NCI-H2196 (cell line): ENCODE measurements at regions not wholly inside any gene's neighbourhood (a gene's known extent, or its start where the extent isn't known, plus 50 kb on each side); places are given as distances from the start of the nearest gene placed in this dataset.
A peak's percentile ranks its signal among the peaks of the same experiment; 100 is the strongest.
"Not testable (repeated sequence)": the region's sequence is repeated elsewhere in the genome, so short reads cannot be mapped to it uniquely, and the experiment has no call there.

Experiments
- DNase-seq: peaks from one replicate; lab custom pipeline; 2025; ENCODE audit not compliant: unreplicated experiment; lab: John Stamatoyannopoulos, UW

DNA sequence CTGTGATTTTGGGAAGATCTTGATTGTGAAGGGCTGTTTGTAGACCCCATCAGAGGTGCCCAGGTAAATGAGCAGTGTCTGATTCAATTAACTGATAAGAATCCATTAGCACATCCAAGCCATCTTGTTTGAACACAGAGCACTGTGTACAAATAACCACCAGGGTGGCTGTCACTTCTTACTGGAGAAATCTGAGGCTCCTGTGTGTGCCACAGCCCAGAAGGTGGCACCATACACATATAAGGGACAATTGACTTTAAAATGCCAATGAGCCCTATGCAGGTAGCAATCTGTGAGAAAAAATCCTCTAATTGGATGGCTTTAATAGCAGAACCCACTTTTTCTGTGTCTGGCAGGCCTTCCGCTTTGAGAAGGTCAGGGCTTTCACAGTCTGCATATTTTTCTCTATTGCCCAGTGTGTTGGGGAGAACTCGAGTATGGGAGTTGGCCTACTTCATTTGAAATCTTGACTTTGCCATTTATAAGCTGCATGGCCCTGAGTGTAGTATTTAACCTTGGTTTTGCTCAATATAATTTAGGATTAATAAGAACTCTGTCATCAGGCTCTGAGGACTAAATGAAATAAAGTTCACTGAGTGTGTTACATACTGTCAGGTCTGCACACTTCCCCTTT, 517.4 kb downstream of the CCSER2 start:
- peak; percentile 14 for DNase-seq

DNA sequence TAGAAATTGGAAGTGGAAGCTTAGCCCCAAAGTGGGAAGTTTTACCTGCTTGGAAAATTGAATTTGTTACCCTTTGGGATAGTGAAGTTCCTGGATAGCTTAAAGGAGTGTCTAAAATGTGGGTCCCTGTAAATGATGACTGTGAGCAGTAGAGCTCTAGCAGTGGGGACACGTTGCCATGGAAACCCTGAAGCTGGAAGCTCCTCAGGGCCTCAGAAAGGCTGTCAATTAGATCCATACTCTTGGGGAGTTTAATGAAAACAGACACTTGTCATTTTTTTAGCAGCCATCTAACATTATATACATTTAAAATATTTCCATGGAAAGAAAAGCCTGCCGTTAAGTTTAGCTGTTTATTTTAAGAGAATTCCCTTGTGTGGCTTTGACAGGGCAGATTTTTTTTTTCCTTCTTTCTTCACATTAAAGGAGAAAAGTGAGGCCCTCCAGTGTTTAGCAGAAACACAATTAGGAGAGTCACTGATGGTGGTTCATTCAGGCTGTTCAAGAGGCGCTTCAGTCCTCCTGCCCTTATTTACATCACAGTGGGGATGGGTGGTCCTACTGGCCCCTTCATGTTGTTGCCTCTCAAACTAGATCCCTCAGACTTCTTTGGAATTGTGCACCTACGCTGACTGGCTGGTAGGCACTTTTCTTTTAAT, 518.4 kb downstream of the CCSER2 start:
- DNase-seq, result no peak

DNA sequence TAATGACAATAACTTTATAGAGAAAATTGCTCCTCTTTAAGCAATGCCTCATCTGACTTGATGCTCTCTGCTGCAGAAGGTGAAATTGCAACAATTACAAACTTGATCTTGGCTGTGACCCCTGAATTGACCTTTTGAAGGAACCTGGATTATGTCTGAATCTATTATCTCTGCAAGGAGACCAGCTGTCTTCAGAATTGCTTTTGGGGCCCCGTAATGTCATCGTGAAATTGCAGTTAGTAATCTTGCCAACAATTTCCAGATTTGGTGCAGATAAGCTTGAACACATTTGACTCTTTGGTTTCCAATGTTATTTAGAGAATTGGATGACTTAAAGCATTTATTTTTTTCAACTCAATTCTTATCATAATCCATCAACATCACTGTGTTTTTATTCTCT, 520.6 kb downstream of the CCSER2 start:
- no peak for DNase-seq

DNA sequence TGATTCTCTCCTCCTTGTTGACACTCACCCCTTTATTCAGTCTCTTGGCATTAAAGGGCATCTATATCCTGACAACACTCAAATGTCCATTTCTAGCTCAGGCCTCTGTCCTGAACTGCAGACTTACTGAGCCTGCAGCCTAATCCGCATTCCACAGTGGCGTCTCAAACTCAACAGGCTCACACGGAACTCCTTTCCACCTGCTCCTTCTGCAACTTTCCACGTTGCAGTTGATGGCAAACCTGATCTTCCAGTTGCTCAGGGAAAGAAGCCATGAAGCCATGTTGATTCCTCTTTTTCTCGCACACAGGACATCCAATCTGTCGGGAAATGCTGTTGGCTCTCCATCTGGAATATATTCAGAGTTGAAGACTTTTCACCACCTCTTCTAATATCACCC, 522.4 kb downstream of the CCSER2 start:
- DNase-seq, result no peak

DNA sequence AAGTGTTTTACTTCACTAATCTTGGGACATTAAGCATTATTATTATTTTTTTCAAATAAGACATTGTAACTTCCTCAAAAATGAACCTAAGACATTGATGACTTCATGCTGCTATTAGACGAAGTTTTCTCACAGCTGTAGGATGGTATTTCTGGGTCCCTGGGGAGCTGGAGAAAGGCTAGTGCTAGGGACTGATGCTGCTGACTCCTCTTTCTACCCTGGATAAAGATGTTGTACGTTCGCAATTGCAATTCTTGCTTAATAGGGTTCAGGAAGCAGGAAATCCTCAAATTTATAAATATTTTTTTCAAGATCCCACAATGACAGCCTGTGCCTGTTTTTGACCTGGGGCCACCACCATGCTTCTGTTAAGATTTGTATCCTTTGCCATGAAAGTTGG, 526.0 kb downstream of the CCSER2 start:
- DNase-seq, result no peak

DNA sequence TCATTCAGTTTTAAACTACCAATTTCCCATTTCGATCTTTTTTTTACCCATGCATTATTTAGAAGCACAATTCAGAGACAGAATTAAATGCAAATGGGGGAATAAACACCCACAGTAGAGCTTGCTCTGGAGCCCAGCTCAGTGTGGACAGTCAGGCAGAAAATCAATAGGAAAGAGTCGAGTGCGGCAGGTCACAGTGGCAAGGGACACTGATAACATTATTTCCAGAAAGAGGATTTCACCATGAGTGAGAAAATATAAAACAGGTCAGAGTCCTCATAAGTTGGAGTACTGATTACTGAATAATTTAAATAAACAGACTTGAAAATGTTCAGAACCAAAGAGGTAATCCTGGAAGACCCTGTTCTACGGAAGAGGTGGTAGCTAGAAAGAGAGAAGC, 532.5 kb downstream of the CCSER2 start:
- no peak for DNase-seq

DNA sequence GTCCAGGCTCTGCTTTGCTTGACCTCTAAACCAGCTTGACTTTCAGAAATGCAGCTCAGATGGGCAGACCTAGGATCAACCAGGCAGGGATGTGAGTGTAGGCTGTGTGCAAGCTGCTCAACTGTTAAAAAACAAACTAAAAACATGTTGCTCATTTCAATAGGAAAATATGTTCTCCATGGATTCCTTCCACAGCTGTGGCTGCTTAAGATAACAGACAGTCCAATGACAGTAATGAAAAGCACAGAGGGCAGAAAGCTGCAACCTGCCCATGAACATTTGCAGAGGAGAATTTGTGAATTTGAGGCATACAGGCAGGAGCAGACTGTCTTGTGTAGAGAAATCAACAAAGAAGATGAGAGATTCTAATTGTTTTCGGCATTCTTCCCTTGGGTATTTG, 534.2 kb downstream of the CCSER2 start:
- no peak for DNase-seq

DNA sequence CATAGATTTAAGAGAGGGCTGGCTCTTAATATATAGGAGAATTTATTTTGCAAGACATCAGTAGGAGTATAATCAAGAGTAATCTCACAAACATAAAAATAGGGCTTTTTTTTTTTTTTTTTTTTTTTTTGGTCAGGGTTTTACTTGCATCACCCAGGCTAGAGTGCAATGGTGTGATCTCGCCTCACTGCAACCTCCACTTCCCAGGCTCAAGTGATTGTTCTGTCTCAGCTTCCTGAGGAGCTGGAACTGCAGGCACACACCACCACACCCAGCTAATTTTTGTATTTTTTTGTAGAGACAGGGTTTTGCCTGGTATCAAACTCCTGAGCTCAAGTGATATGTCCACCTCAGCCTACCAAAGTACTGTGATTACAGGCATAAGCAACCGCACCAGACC, 535.3 kb downstream of the CCSER2 start:
- no peak for DNase-seq

DNA sequence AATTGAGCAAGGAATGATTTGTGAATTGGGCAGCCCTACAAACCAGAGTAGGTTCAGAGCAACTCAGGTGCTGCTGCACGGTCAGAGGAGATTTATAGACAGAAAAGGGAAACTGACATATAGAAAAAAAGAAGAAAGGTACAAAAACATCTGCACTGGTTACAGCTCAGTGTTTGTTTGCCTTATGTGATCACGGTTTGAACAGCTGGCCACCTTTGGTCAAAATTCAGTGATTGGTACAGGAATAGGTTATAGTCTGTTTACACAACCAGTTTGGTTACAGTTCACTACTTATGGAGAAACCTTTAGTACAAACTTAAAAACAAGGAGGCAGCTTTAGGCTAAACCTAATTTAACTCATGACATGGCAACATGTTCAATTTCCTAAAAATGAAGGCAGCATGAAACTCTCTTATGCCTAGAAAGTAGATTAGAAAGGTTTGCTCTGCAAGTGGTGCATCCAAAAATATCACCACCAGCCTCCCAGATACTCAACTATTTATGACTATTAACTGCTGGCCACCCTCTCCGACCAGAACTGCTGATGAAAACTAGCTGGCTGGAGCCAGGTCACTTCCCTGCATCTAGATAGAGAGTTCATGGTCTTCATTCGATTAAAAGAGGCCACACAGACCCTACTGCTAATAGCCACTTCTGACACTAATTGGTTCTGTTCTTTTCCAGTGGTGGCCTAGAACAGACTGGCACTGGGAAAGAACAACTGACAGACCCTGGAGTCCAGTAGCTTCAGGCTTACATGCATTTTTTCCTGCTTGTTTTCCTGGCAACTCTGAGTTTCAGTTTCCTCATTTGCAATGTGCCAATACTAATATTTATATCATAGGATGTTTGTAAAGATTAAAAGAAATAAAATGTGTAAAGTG, 548.0 kb downstream of the CCSER2 start:
- no peak for DNase-seq

DNA sequence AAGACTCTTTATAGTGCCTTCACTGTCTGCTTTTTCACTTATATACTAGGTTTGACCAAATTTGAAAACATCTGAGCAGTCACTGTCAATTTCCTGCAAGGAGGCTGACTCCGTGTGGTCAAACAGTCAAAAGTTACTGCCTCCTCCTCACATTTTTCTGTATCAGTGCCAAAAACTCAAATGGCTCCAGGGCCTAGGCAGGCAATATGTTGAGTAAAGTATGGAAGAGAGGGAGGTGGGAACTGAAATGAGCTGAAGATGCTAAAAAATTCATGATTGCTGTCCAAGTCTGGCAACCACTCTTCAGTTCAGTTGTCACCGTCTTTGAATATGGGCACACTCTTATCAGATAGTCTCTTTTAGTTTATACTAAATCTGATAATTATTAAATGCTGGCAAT, 551.6 kb downstream of the CCSER2 start:
- DNase-seq, result no peak

DNA sequence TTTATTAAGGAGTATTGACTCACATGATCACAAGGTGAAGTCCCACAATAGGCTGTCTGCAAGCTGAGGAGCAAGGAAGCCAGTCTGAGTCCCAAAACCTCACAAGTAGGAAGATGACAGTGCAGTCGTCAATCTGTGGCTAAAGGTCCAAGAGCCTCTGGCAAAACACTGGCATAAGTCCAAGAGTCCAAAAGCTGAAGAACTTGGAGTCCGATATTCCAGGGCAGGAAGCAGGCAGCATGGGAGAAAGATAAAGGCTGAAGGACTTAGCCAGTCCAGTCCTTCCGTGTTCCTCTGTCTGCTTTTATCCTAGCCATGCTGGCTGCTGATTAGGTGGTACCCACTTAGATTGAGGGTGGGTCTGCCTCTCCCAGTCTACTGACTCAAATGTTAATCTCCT, 553.3 kb downstream of the CCSER2 start:
- DNase-seq, result not testable (repeated sequence)

DNA sequence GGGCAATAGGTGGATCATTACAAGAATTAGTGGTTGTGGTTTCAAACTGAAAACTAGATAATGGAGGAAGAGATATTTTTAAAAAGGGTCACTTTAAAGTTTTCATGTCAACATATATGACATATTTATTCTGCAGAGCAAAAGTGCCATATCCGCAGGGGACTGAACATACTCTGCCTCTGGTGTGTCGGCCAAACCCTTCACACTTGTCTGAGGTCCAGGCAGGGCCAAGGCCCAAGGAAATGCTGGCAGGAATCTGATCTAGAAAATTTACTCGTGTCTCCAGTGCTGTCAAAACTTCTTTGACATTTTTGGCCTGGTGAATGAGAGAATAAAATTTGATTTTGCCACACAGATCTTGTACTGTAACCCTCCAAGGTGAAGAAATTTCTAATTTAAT, 562.3 kb downstream of the CCSER2 start:
- DNase-seq, result no peak

DNA sequence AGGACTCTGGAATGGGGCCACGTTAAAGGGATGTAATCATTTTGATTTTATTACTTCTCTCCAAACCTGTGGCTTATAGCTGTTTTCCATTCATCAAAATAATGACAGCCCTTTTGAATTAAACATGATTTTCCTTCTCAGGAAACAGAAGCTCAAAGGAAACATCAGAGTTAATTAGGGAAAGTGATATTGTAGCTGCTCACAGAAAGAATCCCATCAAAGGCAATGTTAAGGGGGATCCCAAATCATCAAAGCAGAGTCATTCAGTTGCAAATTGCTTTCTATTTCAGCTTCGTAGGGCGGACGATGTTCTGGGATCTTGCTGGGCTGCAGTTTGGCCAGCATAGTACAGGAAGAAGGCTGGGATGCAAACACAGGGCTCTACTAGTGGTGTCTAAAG, 563.2 kb downstream of the CCSER2 start:
- DNase-seq, result no peak

DNA sequence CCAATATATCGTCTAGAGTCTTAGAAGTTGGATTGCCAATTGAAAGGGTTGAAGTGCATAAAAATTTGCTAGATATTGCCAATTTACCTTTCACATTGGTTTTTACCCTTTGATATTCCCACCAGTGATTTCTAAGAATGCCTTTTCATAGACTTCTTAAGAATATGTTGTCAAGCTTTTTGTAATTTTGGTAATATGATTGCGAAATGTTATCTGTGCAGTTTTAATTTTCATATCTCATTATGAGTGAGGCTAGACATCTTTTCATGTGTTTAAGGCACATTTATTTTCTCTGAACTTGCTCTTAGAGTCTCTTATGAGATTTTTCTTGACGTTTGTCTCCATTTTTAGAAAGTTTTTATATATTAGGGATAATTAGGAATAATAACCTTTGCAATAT, 567.2 kb downstream of the CCSER2 start:
- DNase-seq, result no peak

DNA sequence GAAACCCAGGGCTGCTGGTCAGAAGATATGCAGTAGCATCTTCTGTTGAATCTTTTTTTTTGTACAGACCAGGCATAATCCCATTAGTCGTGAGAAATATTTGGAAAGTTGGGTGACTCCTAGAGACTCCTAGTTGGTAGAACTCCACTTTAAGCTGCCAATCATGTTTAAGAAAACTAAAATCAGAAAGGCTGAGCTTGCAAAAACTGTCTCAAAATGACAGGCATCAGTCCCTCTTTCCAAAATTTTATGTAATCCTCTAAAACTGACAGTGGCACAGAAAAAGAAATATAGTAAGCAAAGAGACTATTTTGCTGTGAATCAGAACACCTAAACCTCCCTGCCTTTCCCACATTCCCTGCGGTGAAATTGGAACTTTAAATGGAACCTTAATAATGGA, 568.5 kb downstream of the CCSER2 start:
- no peak for DNase-seq

DNA sequence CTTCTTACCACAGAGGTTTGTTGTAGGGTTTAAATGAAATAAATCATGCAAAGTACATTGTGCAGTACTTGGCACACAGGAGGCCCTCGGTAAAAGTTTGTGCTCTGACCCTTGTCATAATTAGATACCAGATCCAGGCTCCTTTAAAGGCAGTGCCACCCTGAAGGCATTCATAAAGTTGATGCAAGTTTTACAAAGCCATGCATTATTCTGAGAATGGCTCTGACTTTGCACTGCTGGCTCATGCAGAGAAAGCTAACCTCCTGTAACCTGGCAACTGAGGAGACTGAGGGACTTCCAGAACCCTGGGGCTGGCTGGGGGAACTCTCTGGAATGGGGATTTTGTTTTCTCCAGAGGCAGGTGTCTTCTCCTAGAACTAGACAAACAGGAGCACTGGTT, 570.9 kb downstream of the CCSER2 start:
- DNase-seq, result no peak

DNA sequence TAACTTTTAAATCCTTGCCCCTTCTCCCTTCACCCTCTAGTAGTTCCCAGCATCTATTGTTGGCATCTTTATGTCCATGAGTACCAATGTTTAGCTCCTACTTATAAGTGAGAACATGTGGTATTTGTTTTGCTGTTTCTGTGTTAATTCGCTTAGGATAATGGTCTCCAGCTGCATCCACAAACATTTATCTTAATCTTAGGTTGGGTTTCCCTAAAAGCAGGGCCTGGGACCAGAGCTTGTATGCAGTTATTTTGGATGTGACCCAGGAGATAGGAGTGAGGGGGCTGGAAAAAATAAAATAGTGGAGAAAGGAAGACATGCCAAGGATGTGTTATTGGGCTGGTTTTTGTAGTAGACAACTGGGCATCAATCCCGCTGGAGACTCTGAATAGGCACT, 571.8 kb downstream of the CCSER2 start:
- DNase-seq, result no peak

DNA sequence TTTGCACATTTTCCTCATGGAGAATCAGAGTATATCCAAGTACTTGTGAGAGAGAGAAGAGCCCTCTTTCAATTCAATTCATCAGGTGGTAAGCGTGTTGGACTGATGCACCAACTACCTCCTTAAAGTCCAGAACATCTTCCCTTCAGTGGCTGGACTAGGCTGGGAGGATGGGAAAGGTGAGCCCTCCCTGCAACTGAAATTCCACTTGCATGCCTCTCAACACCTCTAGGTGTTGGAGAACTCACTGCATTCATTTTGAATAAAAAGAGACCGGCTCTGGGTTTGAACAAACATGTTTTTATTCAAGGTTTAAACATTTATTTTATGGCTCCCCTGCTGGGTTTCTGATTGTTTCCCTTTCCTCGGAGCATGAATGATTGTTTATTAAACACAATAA, 573.5 kb downstream of the CCSER2 start:
- no peak for DNase-seq

DNA sequence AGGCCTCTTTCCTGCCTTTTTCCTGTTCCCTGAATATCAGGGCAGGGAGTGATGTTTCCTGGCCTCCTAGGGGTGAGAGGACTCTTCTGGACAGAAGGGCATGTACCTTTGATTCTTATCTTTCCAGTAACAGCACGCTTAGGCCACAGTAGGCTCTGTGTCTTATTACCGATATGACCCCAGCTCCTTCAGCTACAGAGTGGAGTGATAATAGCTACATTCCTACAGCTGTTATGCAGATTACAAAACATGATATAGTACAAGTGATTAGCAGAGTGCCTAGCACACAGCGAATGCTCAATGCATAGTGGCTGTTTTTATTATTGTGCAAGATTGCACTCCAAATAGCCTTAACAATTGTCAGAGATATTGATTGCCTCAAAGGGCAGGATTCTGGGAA, 574.2 kb downstream of the CCSER2 start:
- no peak for DNase-seq

DNA sequence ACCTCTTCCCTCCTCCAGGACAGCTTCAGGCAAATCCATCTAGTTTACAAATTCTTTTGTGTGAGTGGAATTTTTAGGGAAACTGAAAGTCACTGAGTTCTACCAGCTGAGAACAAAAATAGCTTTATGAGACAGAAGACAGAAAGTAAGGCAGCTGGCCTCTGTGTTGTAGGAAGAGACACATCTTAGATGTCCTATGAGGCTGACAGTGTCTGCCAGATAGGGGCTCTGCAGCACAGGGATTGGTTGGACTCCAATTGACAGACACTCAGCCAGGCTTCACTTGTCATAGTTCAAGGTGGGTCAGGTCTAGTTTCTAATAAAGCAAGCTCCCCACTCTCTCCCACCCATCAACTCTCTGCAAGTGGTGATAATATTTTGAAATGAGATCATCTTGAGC, 574.9 kb downstream of the CCSER2 start:
- no peak for DNase-seq

DNA sequence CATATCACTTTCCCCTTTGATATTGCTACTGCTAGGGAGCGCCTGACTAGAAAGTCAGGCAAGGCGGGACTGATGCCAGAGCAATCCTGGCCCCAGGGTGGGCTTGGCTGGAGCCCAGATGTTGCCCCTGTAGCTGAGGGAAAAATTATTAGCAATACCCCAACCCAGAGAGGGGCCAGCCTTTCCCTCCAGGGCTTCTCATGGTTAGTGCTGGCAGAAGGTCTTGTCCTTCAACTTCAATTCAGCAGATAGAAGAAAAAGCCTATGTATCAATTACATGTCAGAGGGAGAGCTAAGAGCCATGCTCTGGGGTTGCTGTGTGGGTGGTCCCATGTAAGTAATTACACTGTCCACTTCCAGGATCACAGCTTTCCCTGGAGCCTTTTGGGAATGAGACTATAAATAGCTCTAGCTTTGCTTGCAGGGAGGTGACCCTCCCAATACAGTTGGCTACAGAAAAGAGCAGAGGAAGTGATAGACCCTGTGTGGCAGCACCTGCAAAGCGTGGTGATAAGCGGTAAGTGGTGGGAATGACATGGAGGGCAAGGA, 579.1 kb downstream of the CCSER2 start:
- no peak for DNase-seq

DNA sequence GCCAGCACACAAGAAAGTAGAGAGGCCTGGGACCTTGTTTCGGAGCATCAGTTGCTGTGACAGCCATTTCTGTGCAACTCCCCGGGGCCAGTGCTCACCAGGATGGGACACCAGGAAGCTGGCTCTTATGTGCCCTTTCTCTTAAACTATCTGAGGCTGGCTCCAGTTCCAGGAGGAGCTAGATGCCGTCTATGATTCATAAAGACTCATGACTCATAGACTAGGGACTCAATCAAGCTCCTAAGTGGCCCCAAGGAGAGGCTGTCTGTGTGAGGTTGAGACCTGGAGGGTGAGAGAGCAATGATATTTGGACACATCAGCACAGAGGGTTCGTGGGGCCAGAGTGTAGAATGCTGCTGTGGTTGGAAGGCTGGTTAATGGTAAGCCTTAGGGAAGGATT, 580.1 kb downstream of the CCSER2 start:
- no peak for DNase-seq
